ENCODE measurements at regions not wholly inside any gene's neighbourhood (a gene's known extent, or its start where the extent isn't known, plus 50 kb on each side); places are given as distances from the start of the nearest gene placed in this dataset.
"Not testable (repeated sequence)": the region's sequence is repeated elsewhere in the genome, so short reads cannot be mapped to it uniquely, and the experiment has no call there.

GRCh38 chr1:99361406-99361805 lies 97.1 kb downstream of the PLPPR4 start:
- DNase-seq (ENCODE audit: low spot score), result no peak

- no peak for DNase-seq (ENCODE audit: low spot score)
Observed at GRCh38 chr1:99363531-99363930, 99.2 kb downstream of the PLPPR4 start.

- no peak for DNase-seq (ENCODE audit: low spot score)
Observed at GRCh38 chr1:99365141-99365540, 100.8 kb downstream of the PLPPR4 start.

GRCh38 chr1:99365545-99365944 lies 101.3 kb downstream of the PLPPR4 start:
- DNase-seq (ENCODE audit: low spot score), result no peak

GRCh38 chr1:99369154-99369553 lies 104.9 kb downstream of the PLPPR4 start:
- no peak for DNase-seq (ENCODE audit: low spot score)

GRCh38 chr1:99370476-99370875 lies 106.2 kb downstream of the PLPPR4 start:
- DNase-seq (ENCODE audit: low spot score), result no peak

- no peak for DNase-seq (ENCODE audit: low spot score)
Observed at GRCh38 chr1:99371413-99371812, 107.1 kb downstream of the PLPPR4 start.

- DNase-seq (ENCODE audit: low spot score), result no peak
Observed at GRCh38 chr1:99374109-99374508, 109.8 kb downstream of the PLPPR4 start.

GRCh38 chr1:99374693-99375092 lies 110.4 kb downstream of the PLPPR4 start:
- not testable (repeated sequence) for DNase-seq (ENCODE audit: low spot score)

GRCh38 chr1:99384021-99384420 lies 119.7 kb downstream of the PLPPR4 start:
- no peak for DNase-seq (ENCODE audit: low spot score)

- no peak for DNase-seq (ENCODE audit: low spot score)
Observed at GRCh38 chr1:99385852-99386251, 121.6 kb downstream of the PLPPR4 start.

- no peak for DNase-seq (ENCODE audit: low spot score)
Observed at GRCh38 chr1:99396389-99396788, 132.1 kb downstream of the PLPPR4 start.

GRCh38 chr1:99397029-99397428 lies 132.7 kb downstream of the PLPPR4 start:
- no peak for DNase-seq (ENCODE audit: low spot score)

GRCh38 chr1:99397863-99398262 lies 133.6 kb downstream of the PLPPR4 start:
- DNase-seq (ENCODE audit: low spot score), result no peak

GRCh38 chr1:99401556-99401955 lies 137.3 kb downstream of the PLPPR4 start:
- not testable (repeated sequence) for DNase-seq (ENCODE audit: low spot score)

- DNase-seq (ENCODE audit: low spot score), result not testable (repeated sequence)
Observed at GRCh38 chr1:99404399-99404798, 140.1 kb downstream of the PLPPR4 start.

- not testable (repeated sequence) for DNase-seq (ENCODE audit: low spot score)
Observed at GRCh38 chr1:99405325-99405724, 141.0 kb downstream of the PLPPR4 start.

GRCh38 chr1:99407018-99407417 lies 142.7 kb downstream of the PLPPR4 start:
- DNase-seq (ENCODE audit: low spot score), result no peak

- no peak for DNase-seq (ENCODE audit: low spot score)
Observed at GRCh38 chr1:99424087-99424486, 159.8 kb downstream of the PLPPR4 start.

GRCh38 chr1:99429754-99430153 lies 165.5 kb downstream of the PLPPR4 start:
- DNase-seq (ENCODE audit: low spot score), result no peak

- DNase-seq (ENCODE audit: low spot score), result no peak
Observed at GRCh38 chr1:99438656-99439230, 174.5 kb downstream of the PLPPR4 start.

- no peak for DNase-seq (ENCODE audit: low spot score)
Observed at GRCh38 chr1:99439433-99440075, 175.3 kb downstream of the PLPPR4 start.

- no peak for DNase-seq (ENCODE audit: low spot score)
Observed at GRCh38 chr1:99441299-99442095, 177.2 kb downstream of the PLPPR4 start.

Measured in globus pallidus (tissue), 1 donor.